ENCODE measurements at regions not wholly inside any gene's neighbourhood (a gene's known extent, or its start where the extent isn't known, plus 50 kb on each side); places are given as distances from the start of the nearest gene placed in this dataset.

- no peak for TF ChIP-seq CTCF (IDR thresholded peaks at IDR 0.05; ENCODE audit: unreplicated experiment)
Observed at GRCh38 chr4:59565836-59566235, 1634.3 kb upstream of the ADGRL3 start.

GRCh38 chr4:59570860-59571476 is 1629.2 kb upstream of the ADGRL3 start:
- CTCF ChIA-PET = no interaction called here
- H3K36me3 Mint-ChIP-seq (ENCODE audit: insufficient read depth, unreplicated experiment) = no peaks in the 10 kb centered on the region
- H3K27me3 Mint-ChIP-seq (ENCODE audit: unreplicated experiment) = no peaks in the 10 kb centered on the region
- no peak for TF ChIP-seq CTCF (IDR thresholded peaks at IDR 0.05; ENCODE audit: unreplicated experiment)
- H3K4me1 Mint-ChIP-seq (ENCODE audit: low read depth, unreplicated experiment) = no peaks in the 10 kb centered on the region
- H3K4me3 Mint-ChIP-seq (ENCODE audit: low read depth, unreplicated experiment) = no peak overlapping the region
- no peaks in the 10 kb centered on the region for H3K9me3 Mint-ChIP-seq (ENCODE audit: low read depth, unreplicated experiment)
- no peak for DNase-seq
- no TSS peak for BruUV-seq (replicated peaks)
- intact Hi-C loops (cut with micrococcal nuclease; ENCODE audit: unreplicated experiment) = no loop called here
- H3K27ac Mint-ChIP-seq (ENCODE audit: unreplicated experiment) = no peak overlapping the region

More at GRCh38 chr4:59565836-59566235, 1634.3 kb upstream of the ADGRL3 start:
- Mint-ChIP-seq H3K36me3 (ENCODE audit: insufficient read depth, unreplicated experiment) (no peaks in the 10 kb centered on the region), H3K27me3 (ENCODE audit: unreplicated experiment) (no peaks in the 10 kb centered on the region), H3K4me1 (ENCODE audit: low read depth, unreplicated experiment) (no peaks in the 10 kb centered on the region), H3K9me3 (ENCODE audit: low read depth, unreplicated experiment) (no peaks in the 10 kb centered on the region), H3K27ac (ENCODE audit: unreplicated experiment) (no peak overlapping the region), H3K4me3 (ENCODE audit: low read depth, unreplicated experiment) (no peak overlapping the region)
- CTCF ChIA-PET = no interaction called here
- intact Hi-C loops (cut with micrococcal nuclease; ENCODE audit: unreplicated experiment) = no loop called here
- no TSS peak for BruUV-seq (replicated peaks)
- no peak for DNase-seq

- Mint-ChIP-seq H3K27ac (ENCODE audit: unreplicated experiment) (no peak overlapping the region), H3K27me3 (ENCODE audit: unreplicated experiment) (no peaks in the 10 kb centered on the region), H3K4me3 (ENCODE audit: low read depth, unreplicated experiment) (no peak overlapping the region), H3K36me3 (ENCODE audit: insufficient read depth, unreplicated experiment) (no peaks in the 10 kb centered on the region), H3K4me1 (ENCODE audit: low read depth, unreplicated experiment) (no peaks in the 10 kb centered on the region), H3K9me3 (ENCODE audit: low read depth, unreplicated experiment) (no peaks in the 10 kb centered on the region)
- intact Hi-C loops (cut with micrococcal nuclease; ENCODE audit: unreplicated experiment) = no loop called here
- TF ChIP-seq CTCF (IDR thresholded peaks at IDR 0.05; ENCODE audit: unreplicated experiment) = no peak
- CTCF ChIA-PET = no interaction called here
- DNase-seq = no peak
- no TSS peak for BruUV-seq (replicated peaks)
Observed at GRCh38 chr4:59571805-59572430, 1628.2 kb upstream of the ADGRL3 start.

GRCh38 chr4:59583845-59584568 is 1616.1 kb upstream of the ADGRL3 start:
- H3K4me1 Mint-ChIP-seq (ENCODE audit: low read depth, unreplicated experiment) = no peaks in the 10 kb centered on the region
- DNase-seq = no peak
- no peak overlapping the region for H3K4me3 Mint-ChIP-seq (ENCODE audit: low read depth, unreplicated experiment)
- peaks cover 8% of the 10 kb centered on the region for H3K9me3 Mint-ChIP-seq (ENCODE audit: low read depth, unreplicated experiment)
- no peak for TF ChIP-seq CTCF (IDR thresholded peaks at IDR 0.05; ENCODE audit: unreplicated experiment)
- BruUV-seq (replicated peaks) = no TSS peak
- intact Hi-C loops (cut with micrococcal nuclease; ENCODE audit: unreplicated experiment) = no loop called here
- no peaks in the 10 kb centered on the region for H3K36me3 Mint-ChIP-seq (ENCODE audit: insufficient read depth, unreplicated experiment)
- no peaks in the 10 kb centered on the region for H3K27me3 Mint-ChIP-seq (ENCODE audit: unreplicated experiment)
- no peak overlapping the region for H3K27ac Mint-ChIP-seq (ENCODE audit: unreplicated experiment)
- CTCF ChIA-PET = no interaction called here

Data from Calu3 (cell line).